ENCODE measurements at regions not wholly inside any gene's neighbourhood (a gene's known extent, or its start where the extent isn't known, plus 50 kb on each side); places are given as distances from the start of the nearest gene placed in this dataset.

GRCh38 chr17:68718926-68719325, 117.8 kb upstream of the FAM20A start:
- Histone ChIP-seq H3K36me3 (ENCODE audit: control insufficient read depth, insufficient read depth, low read length) (no peaks in the 10 kb centered on the region), H3K4me3 (replicated peaks; ENCODE audit: low read depth, low read length) (no peak overlapping the region), H3K27me3 (replicated peaks; ENCODE audit: control insufficient read depth, insufficient read depth, low read length) (no peaks in the 10 kb centered on the region)
- TF ChIP-seq, protein P1, sequence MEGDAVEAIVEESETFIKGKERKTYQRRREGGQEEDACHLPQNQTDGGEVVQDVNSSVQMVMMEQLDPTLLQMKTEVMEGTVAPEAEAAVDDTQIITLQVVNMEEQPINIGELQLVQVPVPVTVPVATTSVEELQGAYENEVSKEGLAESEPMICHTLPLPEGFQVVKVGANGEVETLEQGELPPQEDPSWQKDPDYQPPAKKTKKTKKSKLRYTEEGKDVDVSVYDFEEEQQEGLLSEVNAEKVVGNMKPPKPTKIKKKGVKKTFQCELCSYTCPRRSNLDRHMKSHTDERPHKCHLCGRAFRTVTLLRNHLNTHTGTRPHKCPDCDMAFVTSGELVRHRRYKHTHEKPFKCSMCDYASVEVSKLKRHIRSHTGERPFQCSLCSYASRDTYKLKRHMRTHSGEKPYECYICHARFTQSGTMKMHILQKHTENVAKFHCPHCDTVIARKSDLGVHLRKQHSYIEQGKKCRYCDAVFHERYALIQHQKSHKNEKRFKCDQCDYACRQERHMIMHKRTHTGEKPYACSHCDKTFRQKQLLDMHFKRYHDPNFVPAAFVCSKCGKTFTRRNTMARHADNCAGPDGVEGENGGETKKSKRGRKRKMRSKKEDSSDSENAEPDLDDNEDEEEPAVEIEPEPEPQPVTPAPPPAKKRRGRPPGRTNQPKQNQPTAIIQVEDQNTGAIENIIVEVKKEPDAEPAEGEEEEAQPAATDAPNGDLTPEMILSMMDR (IDR thresholded peaks at IDR 0.05; ENCODE audit: insufficient read depth, low read length, poor library complexity, severe bottlenecking): no peak
- DNase-seq (ENCODE audit: extremely low read depth, insufficient read length): no peak

- DNase-seq (ENCODE audit: extremely low read depth, insufficient read length): no peak
- Histone ChIP-seq H3K4me3 (replicated peaks; ENCODE audit: low read depth, low read length) (no peak overlapping the region), H3K27me3 (replicated peaks; ENCODE audit: control insufficient read depth, insufficient read depth, low read length) (no peaks in the 10 kb centered on the region), H3K36me3 (ENCODE audit: control insufficient read depth, insufficient read depth, low read length) (no peaks in the 10 kb centered on the region)
- TF ChIP-seq, protein P1 (IDR thresholded peaks at IDR 0.05; ENCODE audit: insufficient read depth, low read length, poor library complexity, severe bottlenecking): no peak
Measured at GRCh38 chr17:68718465-68718864, 117.3 kb upstream of the FAM20A start.

DNA sequence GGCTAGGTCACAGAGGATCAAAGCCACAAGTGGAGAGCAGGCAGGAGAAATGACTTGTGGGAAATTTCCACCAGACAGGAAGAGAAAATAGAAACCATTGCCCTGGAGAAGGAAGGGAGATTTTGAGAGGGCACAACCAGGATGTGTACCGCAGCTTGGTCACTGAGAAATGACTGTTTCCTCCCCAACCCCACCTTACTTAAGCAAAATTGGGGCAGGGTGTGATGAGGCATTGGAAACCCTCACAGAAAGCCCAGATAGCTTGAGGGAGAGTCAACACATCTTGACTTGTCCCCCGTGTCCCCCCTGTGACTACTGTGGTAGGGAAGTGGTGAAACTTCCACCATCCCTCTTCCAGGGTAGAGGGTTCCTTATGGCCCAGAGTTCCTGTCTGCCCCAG, 113.5 kb upstream of the FAM20A start:
- Histone ChIP-seq H3K36me3 (ENCODE audit: control insufficient read depth, insufficient read depth, low read length) (no peaks in the 10 kb centered on the region), H3K4me3 (replicated peaks; ENCODE audit: low read depth, low read length) (no peak overlapping the region), H3K27me3 (replicated peaks; ENCODE audit: control insufficient read depth, insufficient read depth, low read length) (no peaks in the 10 kb centered on the region)
- no peak for DNase-seq (ENCODE audit: extremely low read depth, insufficient read length)
- TF ChIP-seq, protein P1 (IDR thresholded peaks at IDR 0.05; ENCODE audit: insufficient read depth, low read length, poor library complexity, severe bottlenecking): no peak

DNA sequence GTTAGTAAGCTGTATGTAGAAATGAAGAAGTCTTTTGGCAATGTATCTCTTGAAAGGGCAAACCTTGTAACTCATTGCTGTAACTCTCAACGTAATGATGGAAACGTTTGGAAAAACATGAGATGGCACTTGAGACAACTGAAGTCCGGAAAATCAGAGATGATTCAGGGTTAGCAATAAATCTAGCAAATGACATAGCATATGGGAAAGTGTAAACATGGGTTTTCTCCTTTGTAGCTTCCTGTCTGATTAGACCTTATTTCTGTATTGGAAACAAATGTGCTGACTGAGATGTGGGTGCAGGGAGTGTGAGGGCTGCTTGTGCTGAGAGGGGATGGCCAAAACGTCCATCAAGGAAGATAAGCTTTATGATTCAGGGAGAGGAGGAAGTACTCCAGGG, 110.7 kb upstream of the FAM20A start:
- Histone ChIP-seq H3K27me3 (replicated peaks; ENCODE audit: control insufficient read depth, insufficient read depth, low read length) (no peaks in the 10 kb centered on the region), H3K4me3 (replicated peaks; ENCODE audit: low read depth, low read length) (no peak overlapping the region), H3K36me3 (ENCODE audit: control insufficient read depth, insufficient read depth, low read length) (no peaks in the 10 kb centered on the region)
- DNase-seq (ENCODE audit: extremely low read depth, insufficient read length): no peak
- TF ChIP-seq, protein P1 (IDR thresholded peaks at IDR 0.05; ENCODE audit: insufficient read depth, low read length, poor library complexity, severe bottlenecking): no peak

DNA sequence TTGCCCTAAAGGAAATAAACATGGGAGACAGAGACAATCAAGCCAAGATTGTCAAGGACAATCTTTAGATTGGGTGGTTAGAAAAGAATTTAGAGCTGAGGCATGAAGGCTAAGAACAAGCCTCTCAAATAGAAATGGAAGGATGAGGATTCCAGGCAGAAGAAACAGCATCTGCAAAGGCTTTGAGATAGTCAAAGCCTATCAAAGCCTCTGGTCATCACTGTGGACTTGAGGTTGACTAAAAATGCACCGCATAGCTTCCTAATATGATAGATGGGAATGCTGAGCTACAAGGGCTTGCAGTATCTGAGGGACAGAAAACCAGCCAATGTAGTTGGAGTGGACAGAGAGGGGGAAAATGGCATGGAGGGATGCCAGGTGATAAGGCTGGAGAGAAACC, 109.8 kb upstream of the FAM20A start:
- H3K36me3 ChIP-seq (ENCODE audit: control insufficient read depth, insufficient read depth, low read length): no peaks in the 10 kb centered on the region
- DNase-seq (ENCODE audit: extremely low read depth, insufficient read length): no peak
- no peak overlapping the region for H3K4me3 ChIP-seq (replicated peaks; ENCODE audit: low read depth, low read length)
- TF ChIP-seq, protein P1 (IDR thresholded peaks at IDR 0.05; ENCODE audit: insufficient read depth, low read length, poor library complexity, severe bottlenecking): no peak
- no peaks in the 10 kb centered on the region for H3K27me3 ChIP-seq (replicated peaks; ENCODE audit: control insufficient read depth, insufficient read depth, low read length)
